Keratinocyte (primary cell): ENCODE measurements at regions not wholly inside any gene's neighbourhood (a gene's known extent, or its start where the extent isn't known, plus 50 kb on each side); places are given as distances from the start of the nearest gene placed in this dataset.

Experiments
- DNase-seq: peaks from one replicate; pipeline ENCODE4 v3.0.0-alpha.2; 2011; ENCODE audit warnings: low read depth, missing footprints, low spot score
- FAIRE-seq: peaks from 2 replicates; lab custom pipeline; 2011; peaks lifted over from hg19 to GRCh38; lab: Jason Lieb, UNC
- H2AFZ ChIP-seq: 2 replicates; pipeline ENCODE4 v1.6.0; 2012; ENCODE audit warnings: low read length, control low read depth, inconsistent platforms; ENCODE audit not compliant: control insufficient read depth
- H3K27ac ChIP-seq: 2 replicates; pipeline ENCODE4 v1.5.1; 2011; ENCODE audit warnings: low read length; ENCODE audit not compliant: control insufficient read depth, insufficient read depth
- H3K27me3 ChIP-seq: 3 replicates; pipeline ENCODE4 v1.6.0; 2011; ENCODE audit warnings: low read length; ENCODE audit not compliant: control insufficient read depth, insufficient read depth; ENCODE audit errors: extremely low read depth
- H3K36me3 ChIP-seq, 2 experiments: 2 replicates in 1 of 2; 3 replicates in 1 of 2; pipeline ENCODE4 v1.5.1; 2011; ENCODE audit warnings: low read length in 2 of 2, mild to moderate bottlenecking in 1 of 2; ENCODE audit not compliant: control insufficient read depth in 2 of 2, insufficient read depth in 2 of 2; ENCODE audit errors: extremely low read depth in 1 of 2
- H3K4me1 ChIP-seq: 3 replicates; pipeline ENCODE4 v1.5.1; 2011; ENCODE audit warnings: low read length; ENCODE audit not compliant: control insufficient read depth, insufficient read depth; ENCODE audit errors: extremely low read depth
- H3K4me2 ChIP-seq: 3 replicates; pipeline ENCODE4 v1.6.0; 2011; ENCODE audit warnings: low read depth, low read length; ENCODE audit not compliant: control insufficient read depth, insufficient read depth; ENCODE audit errors: extremely low read depth
- H3K4me3 ChIP-seq, 3 experiments: fragments of 200-600 bp in 1 of 3; sonication (generic) in 1 of 3; 2 replicates in 2 of 3; 3 replicates in 1 of 3; pipeline ENCODE4 v1.5.1; 2011 to 2016; ENCODE audit warnings: low read length in 3 of 3, mild to moderate bottlenecking in 3 of 3, control low read depth in 2 of 3, inconsistent platforms in 1 of 3, low read depth in 1 of 3, mixed read lengths in 1 of 3, mixed run types in 1 of 3, moderate library complexity in 1 of 3; ENCODE audit not compliant: control insufficient read depth in 2 of 3, insufficient read depth in 2 of 3; ENCODE audit errors: extremely low read depth in 1 of 3
- H3K79me2 ChIP-seq: 2 replicates; pipeline ENCODE4 v1.6.0; 2012; ENCODE audit warnings: low read length; ENCODE audit not compliant: control insufficient read depth, insufficient read depth
- H3K9ac ChIP-seq: 3 replicates; pipeline ENCODE4 v1.6.0; 2011; ENCODE audit warnings: low read length; ENCODE audit not compliant: control insufficient read depth, insufficient read depth; ENCODE audit errors: extremely low read depth
- H3K9me1 ChIP-seq: 3 replicates; pipeline ENCODE4 v1.6.0; 2011; ENCODE audit warnings: low read length; ENCODE audit not compliant: control insufficient read depth, insufficient read depth; ENCODE audit errors: extremely low read depth
- H3K9me3 ChIP-seq: 2 replicates; pipeline ENCODE4 v1.5.1; 2012; ENCODE audit warnings: low read depth, low read length; ENCODE audit not compliant: control insufficient read depth
- H4K20me1 ChIP-seq: 3 replicates; pipeline ENCODE4 v1.6.0; 2011; ENCODE audit warnings: low read length; ENCODE audit not compliant: control insufficient read depth, insufficient read depth; ENCODE audit errors: extremely low read depth
- CTCF ChIP-seq, 3 experiments: IDR thresholded peaks in 1 of 3; conservative IDR thresholded peaks in 1 of 3; optimal IDR thresholded peaks in 1 of 3; 2 replicates in 2 of 3; 3 replicates in 1 of 3; pipeline versions ENCODE3 to v1.5.1; 2011; ENCODE audit warnings: low read length in 3 of 3, mild to moderate bottlenecking in 3 of 3, moderate library complexity in 2 of 3, control low read depth in 1 of 3, inconsistent platforms in 1 of 3; ENCODE audit not compliant: insufficient read depth in 2 of 3; ENCODE audit errors: extremely low read depth in 1 of 3
- EZH2 ChIP-seq: IDR thresholded peaks from one replicate; pipeline ENCODE4 v1.6.1; 2012; ENCODE audit warnings: inconsistent platforms, mild to moderate bottlenecking, low read length, moderate library complexity
- dilution Hi-C: fragments of 300-500 bp; cut with MboI; formaldehyde crosslinking; loops from one replicate; pipeline ENCODE4 v1.7.0; 2020; ENCODE audit warnings: low sequenced_read_pairs; ENCODE audit not compliant: extremely low pct_ligation_motif_present

GRCh38 chr4:126221717-126222340 is 907.1 kb downstream of the FAT4 start:
- Histone ChIP-seq H3K27ac (no peak overlapping the region), H3K9me3 (no peaks in the 10 kb centered on the region), H4K20me1 (no peaks in the 10 kb centered on the region), H3K79me2 (no peaks in the 10 kb centered on the region), H3K9ac (no peak overlapping the region), H3K27me3 (no peaks in the 10 kb centered on the region), H3K36me3 (no peaks in the 10 kb centered on the region), H3K4me1 (no peaks in the 10 kb centered on the region), H3K4me3 (no peak overlapping the region), H3K4me2 (no peak overlapping the region), H3K9me1 (no peaks in the 10 kb centered on the region), H2AFZ (no peak overlapping the region)
- dilution Hi-C loops: no loop called here
- TF ChIP-seq EZH2: no peak
- no peak for TF ChIP-seq CTCF (optimal IDR thresholded peaks at IDR 0.05 in 1 of 3, IDR thresholded peaks at IDR 0.05 in 1 of 3, conservative IDR thresholded peaks at IDR 0.05 in 1 of 3; ENCODE audit: extremely low read depth in 1 of 3, insufficient read depth in 2 of 3, low read length in 3 of 3)
- FAIRE-seq (no peak), DNase-seq (no peak)

GRCh38 chr4:126223784-126224407 is 909.1 kb downstream of the FAT4 start:
- Histone ChIP-seq H4K20me1 (no peaks in the 10 kb centered on the region), H3K36me3 (no peaks in the 10 kb centered on the region), H3K9ac (no peak overlapping the region), H3K79me2 (no peaks in the 10 kb centered on the region), H3K4me2 (no peak overlapping the region), H3K9me3 (no peaks in the 10 kb centered on the region), H3K4me3 (no peak overlapping the region), H2AFZ (no peak overlapping the region), H3K4me1 (no peaks in the 10 kb centered on the region), H3K27ac (no peak overlapping the region), H3K27me3 (no peaks in the 10 kb centered on the region), H3K9me1 (no peaks in the 10 kb centered on the region)
- FAIRE-seq (no peak), DNase-seq (no peak)
- dilution Hi-C loops: no loop called here
- TF ChIP-seq EZH2 (no peak), CTCF (optimal IDR thresholded peaks at IDR 0.05 in 1 of 3, IDR thresholded peaks at IDR 0.05 in 1 of 3, conservative IDR thresholded peaks at IDR 0.05 in 1 of 3; ENCODE audit: extremely low read depth in 1 of 3, insufficient read depth in 2 of 3, low read length in 3 of 3) (peak in 2 of 3 experiments; percentile 38 to 44)
